Dedifferentiated amniotic fluid mesenchymal stem cell (primary cell): ENCODE measurements at regions not wholly inside any gene's neighbourhood (a gene's known extent, or its start where the extent isn't known, plus 50 kb on each side); places are given as distances from the start of the nearest gene placed in this dataset.
"Not testable (repeated sequence)": the region's sequence is repeated elsewhere in the genome, so short reads cannot be mapped to it uniquely, and the experiment has no call there.

Source experiments
- DNase-seq: peaks from one replicate; pipeline ENCODE4 v3.0.0-alpha.2; 2016; ENCODE audit errors: extremely low spot score

GRCh38 chr6:21846541-21847451 lies 253.2 kb downstream of the SOX4 start:
- no peak for DNase-seq

- DNase-seq = no peak
These were observed 254.3 kb downstream of the SOX4 start for GRCh38 chr6:21847711-21848480.

GRCh38 chr6:21850691-21851090 lies 257.1 kb downstream of the SOX4 start:
- no peak for DNase-seq

- no peak for DNase-seq
These were observed 262.4 kb downstream of the SOX4 start for GRCh38 chr6:21855811-21856455.

GRCh38 chr6:21856456-21856825 lies 262.9 kb downstream of the SOX4 start:
- no peak for DNase-seq

GRCh38 chr6:21856844-21857243 lies 263.3 kb downstream of the SOX4 start:
- no peak for DNase-seq

GRCh38 chr6:21858076-21858475 lies 264.5 kb downstream of the SOX4 start:
- DNase-seq = no peak

- DNase-seq = no peak
These were observed 265.7 kb downstream of the SOX4 start for GRCh38 chr6:21859193-21859735.

- no peak for DNase-seq
These were observed 268.4 kb downstream of the SOX4 start for GRCh38 chr6:21861942-21862341.

GRCh38 chr6:21864206-21864605 lies 270.7 kb downstream of the SOX4 start:
- DNase-seq = no peak

- no peak for DNase-seq
These were observed 274.7 kb downstream of the SOX4 start for GRCh38 chr6:21868226-21868625.

GRCh38 chr6:21869085-21869771 lies 275.7 kb downstream of the SOX4 start:
- DNase-seq = no peak

GRCh38 chr6:21870076-21870730 lies 276.7 kb downstream of the SOX4 start:
- DNase-seq = no peak

- no peak for DNase-seq
These were observed 278.3 kb downstream of the SOX4 start for GRCh38 chr6:21871831-21872230.

- no peak for DNase-seq
These were observed 279.2 kb downstream of the SOX4 start for GRCh38 chr6:21872749-21873148.

GRCh38 chr6:21873562-21873961 lies 280.0 kb downstream of the SOX4 start:
- no peak for DNase-seq

- DNase-seq = no peak
These were observed 280.8 kb downstream of the SOX4 start for GRCh38 chr6:21874372-21874771.

GRCh38 chr6:21877037-21877436 lies 283.5 kb downstream of the SOX4 start:
- not testable (repeated sequence) for DNase-seq

GRCh38 chr6:21880249-21880648 lies 286.7 kb downstream of the SOX4 start:
- DNase-seq = not testable (repeated sequence)

- DNase-seq = no peak
These were observed 288.5 kb downstream of the SOX4 start for GRCh38 chr6:21881969-21882465.
